ENCODE measurements at regions not wholly inside any gene's neighbourhood (a gene's known extent, or its start where the extent isn't known, plus 50 kb on each side); places are given as distances from the start of the nearest gene placed in this dataset.

DNA sequence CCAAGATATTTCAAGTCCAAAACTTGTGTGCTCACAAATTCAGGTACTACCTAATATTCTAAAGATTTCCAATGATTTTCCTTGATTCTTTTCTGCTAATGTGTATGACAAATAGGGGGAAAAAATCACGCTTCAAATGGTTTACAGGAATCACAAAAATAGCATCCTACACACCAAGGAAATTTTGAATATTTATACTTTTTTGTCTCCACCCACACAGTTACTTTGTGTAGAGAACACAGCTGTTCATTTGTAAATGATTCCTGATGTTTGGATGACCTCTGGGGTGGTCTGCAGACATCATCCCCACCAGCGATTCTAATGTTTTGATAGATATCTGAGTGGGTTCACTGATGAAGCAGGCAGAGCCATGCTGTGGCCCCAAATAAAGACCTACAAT lies 260.6 kb upstream of the NCKAP5 start:
- TF ChIP-seq, protein P1, sequence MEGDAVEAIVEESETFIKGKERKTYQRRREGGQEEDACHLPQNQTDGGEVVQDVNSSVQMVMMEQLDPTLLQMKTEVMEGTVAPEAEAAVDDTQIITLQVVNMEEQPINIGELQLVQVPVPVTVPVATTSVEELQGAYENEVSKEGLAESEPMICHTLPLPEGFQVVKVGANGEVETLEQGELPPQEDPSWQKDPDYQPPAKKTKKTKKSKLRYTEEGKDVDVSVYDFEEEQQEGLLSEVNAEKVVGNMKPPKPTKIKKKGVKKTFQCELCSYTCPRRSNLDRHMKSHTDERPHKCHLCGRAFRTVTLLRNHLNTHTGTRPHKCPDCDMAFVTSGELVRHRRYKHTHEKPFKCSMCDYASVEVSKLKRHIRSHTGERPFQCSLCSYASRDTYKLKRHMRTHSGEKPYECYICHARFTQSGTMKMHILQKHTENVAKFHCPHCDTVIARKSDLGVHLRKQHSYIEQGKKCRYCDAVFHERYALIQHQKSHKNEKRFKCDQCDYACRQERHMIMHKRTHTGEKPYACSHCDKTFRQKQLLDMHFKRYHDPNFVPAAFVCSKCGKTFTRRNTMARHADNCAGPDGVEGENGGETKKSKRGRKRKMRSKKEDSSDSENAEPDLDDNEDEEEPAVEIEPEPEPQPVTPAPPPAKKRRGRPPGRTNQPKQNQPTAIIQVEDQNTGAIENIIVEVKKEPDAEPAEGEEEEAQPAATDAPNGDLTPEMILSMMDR (IDR thresholded peaks at IDR 0.05) = no peak
- TF ChIP-seq POLR2A (IDR thresholded peaks at IDR 0.05) (no peak), POLR2AphosphoS5 (IDR thresholded peaks at IDR 0.05) (no peak)
